SU-DHL-6 (cell line): ENCODE measurements at regions not wholly inside any gene's neighbourhood (a gene's known extent, or its start where the extent isn't known, plus 50 kb on each side); places are given as distances from the start of the nearest gene placed in this dataset.

ENCODE experiments used
- H2AFZ ChIP-seq: fragments of 200-600 bp; sonication (generic); 2 replicates; pipeline ENCODE4 v1.6.1; 2014; ENCODE audit warnings: low read depth, mild to moderate bottlenecking, moderate library complexity, mixed read lengths, antibody characterized with exemption, low read length; ENCODE audit not compliant: severe bottlenecking
- H3F3A ChIP-seq: fragments of 200-600 bp; shearing (Covaris generic); 2 replicates; pipeline ENCODE4 v1.6.0; 2016; ENCODE audit warnings: antibody characterized with exemption, mild to moderate bottlenecking; ENCODE audit not compliant: insufficient read depth
- H3K27ac ChIP-seq: fragments of 200-600 bp; sonication (generic); 2 replicates; pipeline ENCODE4 v1.5.1; 2016; ENCODE audit warnings: low read depth, mild to moderate bottlenecking, low read length, moderate library complexity, mixed read lengths
- H3K27me3 ChIP-seq: fragments of 200-600 bp; sonication (generic), shearing (Covaris generic); 2 replicates; pipeline ENCODE4 v1.6.0; 2014; ENCODE audit warnings: mild to moderate bottlenecking, low read length
- H3K36me3 ChIP-seq: fragments of 200-600 bp; sonication (generic); 2 replicates; pipeline ENCODE4 v1.6.1; 2014; ENCODE audit warnings: mild to moderate bottlenecking, low read length, mixed read lengths
- H3K4me2 ChIP-seq: fragments of 300-600, 200-600 bp; shearing (Covaris generic), sonication (generic); 2 replicates; pipeline ENCODE4 v1.6.0; 2014; ENCODE audit warnings: low read length, low read depth, mild to moderate bottlenecking; ENCODE audit not compliant: poor library complexity, severe bottlenecking
- H3K4me3 ChIP-seq: fragments of 200-600 bp; sonication (generic); 2 replicates; pipeline ENCODE4 v1.5.1; 2014; ENCODE audit warnings: antibody characterized with exemption, low read length, mild to moderate bottlenecking, mixed read lengths; ENCODE audit not compliant: insufficient read depth, poor library complexity, severe bottlenecking
- H3K79me2 ChIP-seq: fragments of 200-600 bp; sonication (generic); 2 replicates; pipeline ENCODE4 v1.6.1; 2014; ENCODE audit warnings: mild to moderate bottlenecking, low read length, moderate library complexity; ENCODE audit not compliant: insufficient read depth
- H3K9ac ChIP-seq: fragments of 200-600 bp; sonication (generic); 2 replicates; pipeline ENCODE4 v1.7.0; 2014; ENCODE audit warnings: mild to moderate bottlenecking, low read length
- H3K9me2 ChIP-seq: fragments of 200-600 bp; sonication (generic); replicated peaks from 2 replicates; pipeline ENCODE4 v1.6.1; 2014; ENCODE audit warnings: low read length; ENCODE audit not compliant: insufficient read depth
- H3K9me3 ChIP-seq: fragments of 200-600 bp; sonication (generic); 2 replicates; pipeline ENCODE4 v1.6.1; 2014; ENCODE audit warnings: low read length, mixed read lengths; ENCODE audit not compliant: insufficient read depth
- H4K20me1 ChIP-seq: fragments of 200-600 bp; sonication (generic); 2 replicates; pipeline ENCODE4 v1.6.1; 2014; ENCODE audit warnings: low read depth, mild to moderate bottlenecking, antibody characterized with exemption, low read length, moderate library complexity, mixed read lengths
- EZH2phosphoT487 ChIP-seq: fragments of 200-600 bp; sonication (generic), shearing (Covaris generic); conservative IDR thresholded peaks from 2 replicates; pipeline ENCODE4 v1.6.1; 2018; ENCODE audit warnings: mild to moderate bottlenecking, antibody characterized with exemption, low read length, moderate library complexity, mixed read lengths
- TF ChIP-seq, protein P1 (sequence below): fragments of 200-600 bp; sonication (generic); IDR thresholded peaks from one replicate; pipeline ENCODE4 v1.5.1; 2017; ENCODE audit warnings: antibody characterized with exemption, mild to moderate bottlenecking, low read length, moderate library complexity; ENCODE audit not compliant: insufficient read depth, poor library complexity, severe bottlenecking

GRCh38 chr2:12227941-12228608 is 481.6 kb downstream of the LPIN1 start:
- no peaks in the 10 kb centered on the region for H3F3A ChIP-seq
- TF ChIP-seq, protein P1, sequence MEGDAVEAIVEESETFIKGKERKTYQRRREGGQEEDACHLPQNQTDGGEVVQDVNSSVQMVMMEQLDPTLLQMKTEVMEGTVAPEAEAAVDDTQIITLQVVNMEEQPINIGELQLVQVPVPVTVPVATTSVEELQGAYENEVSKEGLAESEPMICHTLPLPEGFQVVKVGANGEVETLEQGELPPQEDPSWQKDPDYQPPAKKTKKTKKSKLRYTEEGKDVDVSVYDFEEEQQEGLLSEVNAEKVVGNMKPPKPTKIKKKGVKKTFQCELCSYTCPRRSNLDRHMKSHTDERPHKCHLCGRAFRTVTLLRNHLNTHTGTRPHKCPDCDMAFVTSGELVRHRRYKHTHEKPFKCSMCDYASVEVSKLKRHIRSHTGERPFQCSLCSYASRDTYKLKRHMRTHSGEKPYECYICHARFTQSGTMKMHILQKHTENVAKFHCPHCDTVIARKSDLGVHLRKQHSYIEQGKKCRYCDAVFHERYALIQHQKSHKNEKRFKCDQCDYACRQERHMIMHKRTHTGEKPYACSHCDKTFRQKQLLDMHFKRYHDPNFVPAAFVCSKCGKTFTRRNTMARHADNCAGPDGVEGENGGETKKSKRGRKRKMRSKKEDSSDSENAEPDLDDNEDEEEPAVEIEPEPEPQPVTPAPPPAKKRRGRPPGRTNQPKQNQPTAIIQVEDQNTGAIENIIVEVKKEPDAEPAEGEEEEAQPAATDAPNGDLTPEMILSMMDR = no peak
- no peak for TF ChIP-seq EZH2phosphoT487
- no peaks in the 10 kb centered on the region for H4K20me1 ChIP-seq
- peaks cover 21% of the 10 kb centered on the region; the same call in 1 of the 2 replicates for H3K9me3 ChIP-seq
- H3K4me3 ChIP-seq = no peak overlapping the region
- H3K27ac ChIP-seq = no peak overlapping the region
- H3K4me2 ChIP-seq = no peak overlapping the region
- H3K27me3 ChIP-seq = no peaks in the 10 kb centered on the region
- H3K79me2 ChIP-seq = no peaks in the 10 kb centered on the region
- no peak overlapping the region for H2AFZ ChIP-seq
- no peaks in the 10 kb centered on the region for H3K9me2 ChIP-seq
- H3K9ac ChIP-seq = no peak overlapping the region
- H3K36me3 ChIP-seq = no peaks in the 10 kb centered on the region

GRCh38 chr2:12231288-12231687 is 484.9 kb downstream of the LPIN1 start:
- no peak overlapping the region for H3K9ac ChIP-seq
- H3K79me2 ChIP-seq = no peaks in the 10 kb centered on the region
- H3K4me3 ChIP-seq = no peak overlapping the region
- no peak overlapping the region for H3K27ac ChIP-seq
- H3K9me3 ChIP-seq = no peaks in the 10 kb centered on the region
- H3K36me3 ChIP-seq = no peaks in the 10 kb centered on the region
- no peak overlapping the region for H3K4me2 ChIP-seq
- H4K20me1 ChIP-seq = no peaks in the 10 kb centered on the region
- TF ChIP-seq, protein P1 = no peak
- no peak for TF ChIP-seq EZH2phosphoT487
- H3K9me2 ChIP-seq = no peaks in the 10 kb centered on the region
- H3K27me3 ChIP-seq = no peaks in the 10 kb centered on the region
- no peak overlapping the region for H2AFZ ChIP-seq
- no peaks in the 10 kb centered on the region for H3F3A ChIP-seq

DNA sequence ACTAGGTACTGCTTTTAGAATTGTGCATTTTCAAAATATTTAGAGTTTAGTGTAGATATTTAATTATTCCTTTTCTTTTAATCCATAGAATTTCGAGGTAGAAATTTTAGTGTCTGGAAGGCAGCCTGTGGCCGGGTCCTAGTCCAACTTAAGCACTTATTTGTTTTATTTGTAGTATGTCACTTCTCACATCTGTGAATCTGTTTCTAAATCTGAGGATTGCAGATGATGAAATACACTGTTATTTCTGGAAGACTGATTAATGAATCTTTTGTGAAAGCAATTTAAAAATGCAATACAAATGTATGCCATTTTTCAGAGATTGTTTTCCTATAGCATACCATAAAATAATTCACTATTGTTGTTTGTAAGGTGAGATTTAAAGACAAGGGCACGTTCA is 483.9 kb upstream of the TRIB2 start:
- Histone ChIP-seq H3K9ac (no peak overlapping the region), H3K4me3 (no peak overlapping the region), H3F3A (no peaks in the 10 kb centered on the region), H3K9me3 (no peaks in the 10 kb centered on the region), H3K27ac (no peak overlapping the region), H3K36me3 (no peaks in the 10 kb centered on the region), H4K20me1 (no peaks in the 10 kb centered on the region), H3K79me2 (no peaks in the 10 kb centered on the region), H3K9me2 (no peaks in the 10 kb centered on the region), H3K4me2 (no peak overlapping the region), H2AFZ (no peak overlapping the region), H3K27me3 (no peaks in the 10 kb centered on the region)
- TF ChIP-seq EZH2phosphoT487 = no peak
- TF ChIP-seq, protein P1 = no peak
